Astrocyte of the spinal cord (primary cell): ENCODE measurements at regions not wholly inside any gene's neighbourhood (a gene's known extent, or its start where the extent isn't known, plus 50 kb on each side); places are given as distances from the start of the nearest gene placed in this dataset.

ENCODE experiments used
- DNase-seq: peaks from one replicate; pipeline ENCODE4 v3.0.0; 2011; ENCODE audit warnings: low read depth, low spot score
- H3K4me3 ChIP-seq: 2 replicates; pipeline ENCODE4 v1.5.1; 2011; ENCODE audit warnings: low read depth, mild to moderate bottlenecking, low read length, moderate library complexity
- in situ Hi-C: cut with HindIII; loops from 2 replicates; pipeline ENCODE4 v1.10.0; 2017; ENCODE audit warnings: low sequenced_read_pairs
- TF ChIP-seq, protein P1 (sequence below): IDR thresholded peaks from 2 replicates; pipeline ENCODE4 v1.5.1; 2012; ENCODE audit warnings: low read depth, mild to moderate bottlenecking, low read length, inconsistent platforms

DNA sequence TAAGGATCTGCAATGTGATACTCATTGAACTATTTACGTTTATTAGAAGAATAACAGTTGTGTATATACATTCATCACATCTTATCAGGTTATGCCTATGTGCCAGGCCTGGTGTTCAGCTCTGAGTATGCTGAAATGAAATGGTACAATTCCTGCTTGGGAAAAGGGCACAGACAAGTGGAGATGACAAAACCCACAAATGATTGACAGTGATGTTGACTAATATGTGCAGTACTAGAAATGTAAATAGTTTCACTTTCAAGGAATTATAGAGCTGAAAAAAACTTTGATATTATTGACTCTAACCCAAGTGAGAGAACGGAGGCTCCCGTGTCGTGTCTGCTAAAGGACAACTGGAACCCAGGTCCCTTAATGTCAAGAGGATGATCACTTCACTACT, 386.8 kb upstream of the DACH1 start:
- no peak overlapping the region for H3K4me3 ChIP-seq
- in situ Hi-C loops: no loop called here
- no peak for DNase-seq
- TF ChIP-seq, protein P1, sequence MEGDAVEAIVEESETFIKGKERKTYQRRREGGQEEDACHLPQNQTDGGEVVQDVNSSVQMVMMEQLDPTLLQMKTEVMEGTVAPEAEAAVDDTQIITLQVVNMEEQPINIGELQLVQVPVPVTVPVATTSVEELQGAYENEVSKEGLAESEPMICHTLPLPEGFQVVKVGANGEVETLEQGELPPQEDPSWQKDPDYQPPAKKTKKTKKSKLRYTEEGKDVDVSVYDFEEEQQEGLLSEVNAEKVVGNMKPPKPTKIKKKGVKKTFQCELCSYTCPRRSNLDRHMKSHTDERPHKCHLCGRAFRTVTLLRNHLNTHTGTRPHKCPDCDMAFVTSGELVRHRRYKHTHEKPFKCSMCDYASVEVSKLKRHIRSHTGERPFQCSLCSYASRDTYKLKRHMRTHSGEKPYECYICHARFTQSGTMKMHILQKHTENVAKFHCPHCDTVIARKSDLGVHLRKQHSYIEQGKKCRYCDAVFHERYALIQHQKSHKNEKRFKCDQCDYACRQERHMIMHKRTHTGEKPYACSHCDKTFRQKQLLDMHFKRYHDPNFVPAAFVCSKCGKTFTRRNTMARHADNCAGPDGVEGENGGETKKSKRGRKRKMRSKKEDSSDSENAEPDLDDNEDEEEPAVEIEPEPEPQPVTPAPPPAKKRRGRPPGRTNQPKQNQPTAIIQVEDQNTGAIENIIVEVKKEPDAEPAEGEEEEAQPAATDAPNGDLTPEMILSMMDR: no peak

DNA sequence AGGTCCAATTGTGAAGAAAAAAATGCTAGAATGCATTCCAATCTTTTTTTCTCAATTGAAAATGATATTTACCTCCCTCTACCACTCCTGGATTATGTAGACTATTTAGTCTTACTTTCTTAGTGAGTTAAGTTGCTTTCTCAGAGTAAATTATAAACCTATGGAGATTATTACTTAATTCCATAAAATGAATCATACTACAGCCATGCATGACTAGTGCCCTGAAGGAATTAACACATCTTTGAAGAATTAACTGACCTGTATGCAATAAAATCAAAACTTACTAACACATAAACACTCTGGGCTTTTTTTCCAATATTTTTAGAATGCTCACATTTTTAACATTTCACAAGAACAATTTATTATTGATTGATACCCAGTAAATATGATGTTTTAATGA, 379.4 kb upstream of the DACH1 start:
- TF ChIP-seq, protein P1: no peak
- in situ Hi-C loops: no loop called here
- DNase-seq: no peak
- no peak overlapping the region for H3K4me3 ChIP-seq

DNA sequence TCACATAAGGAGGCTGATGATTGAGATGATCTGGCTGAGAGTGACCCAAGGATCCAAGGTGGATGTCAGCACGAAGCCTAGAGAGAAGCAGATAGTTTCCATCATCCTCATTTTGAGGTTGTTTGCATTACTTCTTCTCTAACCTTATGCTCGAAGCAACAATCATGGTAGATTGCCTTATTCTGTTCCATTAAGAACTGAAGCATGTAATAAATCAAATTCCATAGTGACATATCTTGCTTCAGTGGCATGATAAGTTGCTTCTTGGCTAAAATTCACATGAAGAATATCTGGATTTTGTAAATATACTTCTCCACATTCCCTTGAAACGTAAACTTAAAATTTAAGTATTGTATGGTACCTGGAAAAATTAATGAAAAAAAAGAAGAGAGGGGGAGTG, 377.8 kb upstream of the DACH1 start:
- H3K4me3 ChIP-seq: no peak overlapping the region
- TF ChIP-seq, protein P1: no peak
- in situ Hi-C loops: no loop called here
- DNase-seq: no peak

DNA sequence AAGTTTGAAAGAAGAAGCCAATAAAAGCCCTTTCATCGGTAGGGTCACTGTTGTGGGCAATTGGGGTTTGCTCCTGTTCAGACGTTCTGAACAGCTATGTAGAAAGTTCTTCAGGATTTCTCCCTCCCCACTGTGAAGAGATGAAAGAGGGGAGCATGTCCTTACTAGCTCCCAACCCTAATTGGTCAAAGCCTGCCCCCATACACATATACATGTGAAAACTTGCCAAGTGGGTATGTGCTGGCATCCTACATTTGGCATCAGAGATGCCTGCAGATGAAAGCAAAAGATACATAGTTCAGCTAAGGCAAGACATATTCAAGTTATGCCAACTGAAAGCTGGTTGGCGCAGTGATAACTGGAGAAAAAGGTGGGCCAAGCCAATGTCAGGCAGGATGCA, 363.1 kb upstream of the DACH1 start:
- no peak for DNase-seq
- H3K4me3 ChIP-seq: no peak overlapping the region
- in situ Hi-C loops: no loop called here
- TF ChIP-seq, protein P1: no peak

DNA sequence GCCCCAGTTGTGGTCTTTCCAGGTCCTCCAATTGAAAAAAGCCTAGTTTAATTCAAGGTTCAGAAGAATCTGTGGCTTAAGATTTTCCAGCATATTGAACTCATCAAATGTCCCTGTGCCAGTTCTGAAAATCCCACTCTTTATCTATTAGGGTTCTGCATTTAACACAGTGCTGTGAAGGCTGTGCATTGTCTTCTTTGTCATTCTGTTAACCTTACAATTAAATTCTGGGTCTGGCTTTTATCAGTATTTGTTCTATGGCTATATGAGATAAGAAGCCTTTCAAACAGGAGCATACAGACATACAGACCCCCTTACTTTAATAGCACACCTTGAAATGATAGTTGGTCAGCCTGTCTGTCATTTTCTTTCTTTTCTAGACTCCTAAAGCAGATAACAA, 362.1 kb upstream of the DACH1 start:
- DNase-seq: no peak
- TF ChIP-seq, protein P1: no peak
- no peak overlapping the region for H3K4me3 ChIP-seq
- in situ Hi-C loops: no loop called here

DNA sequence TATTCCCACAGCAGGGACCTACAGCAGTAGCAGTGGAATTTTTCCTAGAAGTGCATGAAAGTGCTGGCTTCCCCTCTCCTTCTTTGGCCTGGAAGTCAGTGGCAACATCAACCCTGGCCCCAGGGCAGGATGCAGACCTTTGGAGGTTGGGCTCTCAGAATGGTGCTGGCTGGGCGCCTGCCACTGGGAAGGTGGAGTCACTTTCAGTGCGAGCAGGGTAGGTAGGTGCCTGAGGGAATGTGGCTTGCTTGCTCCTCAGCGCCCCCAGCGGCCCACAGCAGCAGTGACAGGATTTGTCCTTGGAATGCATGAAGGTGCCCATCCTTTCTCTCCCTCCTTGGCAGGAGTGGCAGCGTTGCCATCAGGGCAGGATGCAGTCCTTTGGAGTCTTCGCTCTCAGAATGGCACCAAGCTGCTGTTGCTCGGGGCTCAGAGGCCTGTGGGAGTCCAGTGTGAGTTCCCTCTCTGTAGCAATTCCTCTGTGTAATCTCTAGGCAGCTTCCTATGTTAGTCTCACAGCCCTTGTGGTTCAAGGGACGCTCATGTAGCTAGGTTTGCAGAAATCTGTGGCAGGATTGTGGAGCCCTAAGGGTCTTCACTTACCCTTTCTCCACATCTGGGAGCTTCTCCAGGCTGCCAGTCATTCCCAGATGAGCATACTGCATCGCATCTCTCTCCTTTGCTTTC, 354.4 kb upstream of the DACH1 start:
- in situ Hi-C loops: no loop called here

More for the DNA sequence above, 354.4 kb upstream of the DACH1 start:
- DNase-seq: no peak
- H3K4me3 ChIP-seq: no peak overlapping the region
- TF ChIP-seq, protein P1: peak; percentile 76
